ENCODE measurements at regions not wholly inside any gene's neighbourhood (a gene's known extent, or its start where the extent isn't known, plus 50 kb on each side); places are given as distances from the start of the nearest gene placed in this dataset.

- Histone ChIP-seq H2BK15ac (ENCODE audit: low read length) (no peak overlapping the region), H2BK120ac (replicated peaks; ENCODE audit: low read depth, low read length) (no peak overlapping the region), H3K79me1 (ENCODE audit: low read depth, low read length) (no peaks in the 10 kb centered on the region), H3K9ac (replicated peaks in 1 of 4; ENCODE audit: extremely low read depth in 1 of 4, low read depth in 3 of 4, low read length in 3 of 4) (no peak overlapping the region), H3K23ac (ENCODE audit: insufficient read length) (no peak overlapping the region), H3K27ac (ENCODE audit: low read depth, low read length) (no peak overlapping the region), H2AFZ (ENCODE audit: low read length) (no peak overlapping the region; the same call in 1 of the 2 replicates), H3K4me3 (ENCODE audit: extremely low read depth in 1 of 4, insufficient read depth in 2 of 4, low read depth in 3 of 4, low read length in 4 of 4) (no peak overlapping the region), H3K23me2 (ENCODE audit: low read depth, low read length) (no peaks in the 10 kb centered on the region), H3K56ac (replicated peaks; ENCODE audit: insufficient read length, low read depth, low read length) (no peak overlapping the region), H3K4me2 (ENCODE audit: insufficient read depth in 1 of 2, low read depth in 2 of 2, low read length in 2 of 2) (no peak overlapping the region), H3K4ac (replicated peaks; ENCODE audit: insufficient read length, low read depth, low read length) (no peak overlapping the region), H4K91ac (replicated peaks; ENCODE audit: insufficient read length, low read length) (no peak overlapping the region), H4K20me1 (replicated peaks in 1 of 2; ENCODE audit: control insufficient read depth in 1 of 2, insufficient read depth in 2 of 2, low read length in 2 of 2) (no peaks in the 10 kb centered on the region), H2BK20ac (ENCODE audit: low read length) (no peak overlapping the region), H3K27me3 (replicated peaks in 1 of 4; ENCODE audit: control insufficient read depth in 3 of 4, extremely low read depth in 1 of 4, insufficient read depth in 3 of 4, low read length in 3 of 4) (no peaks in the 10 kb centered on the region), H3K79me2 (ENCODE audit: control insufficient read depth in 1 of 2, insufficient read depth in 2 of 2, low read length in 2 of 2) (no peaks in the 10 kb centered on the region), H3K14ac (ENCODE audit: insufficient read length) (no peak overlapping the region), H4K8ac (ENCODE audit: extremely low read depth, insufficient read depth, low read length) (no peak overlapping the region), H3K4me1 (replicated peaks in 1 of 4; ENCODE audit: control insufficient read depth in 3 of 4, insufficient read depth in 4 of 4, low read length in 3 of 4) (no peaks in the 10 kb centered on the region; a peak in 1 of 7 replicates), H3K18ac (ENCODE audit: extremely low read depth, low read length) (no peak overlapping the region), H3K36me3 (ENCODE audit: control insufficient read depth in 2 of 4, insufficient read depth in 4 of 4, low read length in 3 of 4) (no peaks in the 10 kb centered on the region), H2BK12ac (ENCODE audit: low read depth, low read length) (no peak overlapping the region), H2AK5ac (ENCODE audit: low read depth, low read length) (no peak overlapping the region), H3K9me3 (ENCODE audit: insufficient read depth in 2 of 2, low read depth in 1 of 2, low read length in 1 of 2) (no peaks in the 10 kb centered on the region), H4K5ac (ENCODE audit: insufficient read length, low read depth, low read length) (no peak overlapping the region), H2BK5ac (ENCODE audit: low read depth, low read length) (no peak overlapping the region)
- FAIRE-seq = no peak
- CTCF ChIA-PET (ENCODE audit: partially characterized antibody) = interaction anchor here (0.6 kb wide), 1 partner anchor 28 kb away, joined by 4 read pairs; no protein-coding TSS in a partner anchor
- POLR2A ChIA-PET (ENCODE audit: partially characterized antibody) = no interaction called here
- TF ChIP-seq JUN (IDR thresholded peaks at IDR 0.05; ENCODE audit: low read depth, low read length) (no peak), SIN3A (conservative IDR thresholded peaks at IDR 0.05 in 1 of 2, IDR thresholded peaks at IDR 0.05 in 1 of 2; ENCODE audit: low read depth in 1 of 2, low read length in 2 of 2) (no peak), SP1 (IDR thresholded peaks at IDR 0.05; ENCODE audit: low read depth, low read length) (no peak), BACH1 (IDR thresholded peaks at IDR 0.05; ENCODE audit: low read length) (no peak)
- no peak for DNase-seq (ENCODE audit: low read depth in 1 of 2, low spot score in 2 of 2)
- 91% methylated on average over 2 of the region's 2 CpGs; no CpG with 5 or more reads in 1 of the 2 experiments for WGBS, 2 experiments (ENCODE audit: extremely low coverage in 1 of 2, insufficient coverage in 1 of 2, insufficient read length in 1 of 2, insufficient replicate concordance in 2 of 2, low coverage in 1 of 2, low lambda C conversion rate in 2 of 2, missing lambda C conversion rate in 1 of 2)
These were observed 549.4 kb downstream of the LRRC70 start for GRCh38 chr5:63128018-63128417.

Measured in H1 (cell line).